ENCODE measurements at regions not wholly inside any gene's neighbourhood (a gene's known extent, or its start where the extent isn't known, plus 50 kb on each side); places are given as distances from the start of the nearest gene placed in this dataset.

DNA sequence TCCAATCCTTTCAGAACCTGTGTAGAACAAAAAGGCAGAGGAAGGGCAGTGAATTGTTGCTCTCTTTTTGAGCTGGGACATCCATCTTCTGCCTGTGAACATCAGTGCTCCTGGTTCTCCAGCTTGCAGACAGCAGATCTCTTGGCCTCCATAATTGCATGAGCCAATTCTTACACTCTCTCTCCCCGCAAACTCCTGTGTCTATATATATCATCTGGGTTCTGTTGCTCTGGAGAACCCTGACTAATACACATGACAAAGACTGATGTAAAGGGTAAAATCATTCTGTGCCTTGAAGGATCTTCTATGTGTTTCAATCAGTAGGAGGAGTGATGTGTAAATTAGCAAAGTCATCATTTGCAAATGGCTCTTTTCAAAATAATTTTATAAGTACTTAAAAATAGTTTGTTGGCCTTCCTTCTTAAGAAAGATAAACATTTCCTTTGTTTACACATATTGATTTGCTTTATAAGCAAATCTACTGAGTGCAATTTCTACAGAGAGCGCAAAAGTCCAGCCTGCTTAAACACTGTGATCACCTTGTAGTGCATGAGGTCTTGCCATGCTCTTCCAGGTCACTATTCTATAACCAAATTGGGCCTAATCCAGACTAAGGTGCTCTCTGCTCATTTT lies 154.9 kb upstream of the ANKRD28 start:
- no peak for DNase-seq

GRCh38 chr3:15953841-15954240 lies 156.1 kb upstream of the ANKRD28 start:
- DNase-seq, result no peak

GRCh38 chr3:15955968-15956367 lies 158.2 kb upstream of the ANKRD28 start:
- no peak for DNase-seq

- DNase-seq, result no peak
Measured at GRCh38 chr3:15958692-15959433, 161.1 kb upstream of the ANKRD28 start.

- no peak for DNase-seq
Measured at GRCh38 chr3:15959434-15959811, 161.6 kb upstream of the ANKRD28 start.

DNA sequence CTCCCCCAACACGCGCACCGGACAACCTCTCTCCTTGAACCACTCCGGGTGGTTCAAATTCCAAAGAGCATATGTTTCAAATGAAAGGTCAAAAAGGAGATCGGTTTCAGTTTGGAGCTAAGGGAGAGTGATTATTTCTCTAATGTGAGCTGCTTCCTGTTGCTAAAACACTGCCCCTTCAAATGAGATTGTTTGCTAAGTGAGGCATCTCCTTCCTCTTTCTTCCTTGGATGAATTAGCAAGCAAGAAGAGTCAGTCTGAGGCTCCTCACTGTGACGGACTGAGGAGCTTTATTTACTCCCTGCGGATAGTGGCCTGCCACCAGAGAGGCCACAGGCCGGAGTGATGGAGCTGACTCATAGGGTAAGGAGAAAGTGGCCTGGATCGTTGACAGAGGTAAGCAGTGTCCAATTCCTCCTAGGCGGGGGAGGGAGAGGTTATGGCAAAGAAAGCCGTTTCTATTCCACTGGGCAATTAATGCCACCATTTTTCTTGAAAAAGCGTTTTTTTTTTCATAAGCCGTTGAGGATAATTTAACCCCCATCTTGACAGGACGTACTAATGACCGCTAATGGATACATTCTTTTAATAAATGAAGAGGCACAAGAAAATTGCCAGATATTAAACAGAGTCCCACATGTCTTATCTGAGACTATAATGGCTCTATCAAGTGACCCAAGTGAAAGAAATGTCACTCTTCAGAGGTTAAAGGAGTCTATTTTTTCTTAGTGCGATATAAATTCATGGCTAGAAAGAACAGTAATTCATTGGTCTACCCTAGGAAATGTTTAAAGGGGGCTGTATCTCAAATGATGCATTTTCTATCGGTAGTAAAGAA lies 167.0 kb upstream of the ANKRD28 start:
- no peak for DNase-seq

- DNase-seq, result no peak
Measured at GRCh38 chr3:15967577-15967976, 169.8 kb upstream of the ANKRD28 start.

DNA sequence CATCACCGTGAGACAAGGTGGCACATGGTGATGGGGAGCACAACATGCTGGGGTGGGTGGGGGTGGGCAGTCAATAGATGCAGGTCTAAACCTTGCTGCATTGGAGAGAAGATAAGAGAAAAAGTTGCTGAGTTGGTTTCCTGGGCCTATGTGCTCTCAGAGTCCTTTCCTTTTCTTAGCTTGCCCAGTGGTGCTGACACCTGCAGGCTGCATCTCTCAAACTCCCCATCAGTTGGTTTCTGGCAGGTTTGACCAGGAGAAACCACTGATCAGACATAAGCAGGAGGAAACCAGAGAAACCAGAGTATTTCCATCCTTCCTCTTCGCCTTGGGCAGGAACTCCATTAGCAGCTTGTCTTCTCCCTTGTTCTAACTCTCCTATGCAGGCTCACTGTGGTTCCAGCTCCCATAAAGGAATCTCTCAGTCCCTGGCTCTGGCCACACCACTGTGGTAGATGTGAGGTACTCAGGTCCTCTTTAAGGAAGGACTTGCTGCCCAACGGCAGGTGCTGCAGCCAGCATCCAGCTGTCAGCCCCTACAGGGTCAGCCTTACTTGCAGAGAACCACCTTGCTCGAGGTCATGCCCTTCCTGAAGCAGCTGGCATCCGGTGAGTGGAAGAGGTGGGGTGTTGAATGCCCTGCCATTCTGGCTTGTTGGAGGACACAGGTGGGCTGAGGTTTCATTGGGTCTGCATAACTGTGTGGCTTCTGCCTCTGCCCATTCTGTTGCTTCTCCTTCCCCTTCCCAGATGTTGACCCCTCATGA lies 172.3 kb upstream of the ANKRD28 start:
- no peak for DNase-seq

DNA sequence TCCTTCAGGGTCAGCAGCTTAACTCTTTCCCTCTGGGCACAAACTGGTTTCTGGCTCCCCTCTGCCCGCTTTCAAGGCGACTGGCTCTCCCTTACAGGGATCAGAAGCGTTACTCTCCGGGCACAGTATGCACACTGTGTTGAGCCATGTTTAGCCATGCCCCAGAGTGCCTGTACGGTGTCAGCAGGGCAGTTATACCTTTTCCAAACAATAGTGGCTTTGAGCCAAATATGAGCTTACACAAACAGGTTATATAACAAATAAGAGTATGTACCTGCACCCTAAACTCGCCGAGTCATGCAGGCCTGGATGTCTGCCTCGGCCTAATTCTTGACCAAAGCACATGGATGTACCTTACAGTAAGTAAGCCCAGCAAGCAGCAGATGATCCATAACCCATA lies 175.6 kb upstream of the ANKRD28 start:
- DNase-seq, result no peak

- no peak for DNase-seq
Measured at GRCh38 chr3:15973940-15974339, 176.2 kb upstream of the ANKRD28 start.

GRCh38 chr3:15974647-15975046 lies 176.9 kb upstream of the ANKRD28 start:
- DNase-seq, result no peak

- DNase-seq, result no peak
Measured at GRCh38 chr3:15976524-15976923, 178.7 kb upstream of the ANKRD28 start.

DNA sequence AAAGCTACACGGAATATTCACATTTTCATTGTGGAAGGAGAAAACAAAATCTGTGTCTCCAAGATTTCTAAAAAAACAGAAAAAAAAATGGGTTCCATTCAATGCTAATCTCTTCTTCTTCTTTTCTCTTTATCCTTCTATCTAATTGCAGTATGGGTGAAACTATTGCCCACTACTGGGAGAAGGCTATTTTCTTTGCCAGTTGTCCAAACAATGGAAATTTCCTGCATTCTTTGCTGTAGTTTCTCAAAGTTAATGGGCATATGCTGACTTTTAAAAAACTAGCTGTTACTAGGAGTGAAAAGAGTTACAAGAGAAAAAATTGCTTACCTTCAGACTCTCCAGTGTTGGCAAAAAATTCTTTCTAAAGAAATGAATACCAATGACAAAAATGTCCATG lies 179.3 kb upstream of the ANKRD28 start:
- no peak for DNase-seq

- DNase-seq, result no peak
Measured at GRCh38 chr3:15977598-15978232, 179.9 kb upstream of the ANKRD28 start.

GRCh38 chr3:15978801-15979200 lies 181.0 kb upstream of the ANKRD28 start:
- no peak for DNase-seq

DNA sequence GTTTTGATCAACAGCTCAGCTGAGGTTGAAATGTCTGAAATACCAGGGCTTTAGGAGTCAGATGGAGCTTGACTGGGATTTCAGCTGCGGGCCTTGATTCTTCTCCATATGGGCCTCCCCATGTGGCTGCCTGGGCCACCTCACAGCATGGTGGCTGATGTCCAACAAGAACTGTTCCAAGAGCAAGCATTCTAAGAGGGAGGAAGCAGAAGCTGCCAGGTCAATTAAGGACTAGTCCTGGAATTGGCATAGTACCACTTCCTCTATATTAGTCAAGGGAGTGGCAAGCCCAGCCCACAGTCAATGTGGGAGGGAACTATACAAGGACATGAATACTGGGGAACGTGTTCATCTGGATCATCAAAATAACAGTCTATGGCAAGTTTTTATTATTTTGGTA lies 181.7 kb upstream of the ANKRD28 start:
- no peak for DNase-seq

DNA sequence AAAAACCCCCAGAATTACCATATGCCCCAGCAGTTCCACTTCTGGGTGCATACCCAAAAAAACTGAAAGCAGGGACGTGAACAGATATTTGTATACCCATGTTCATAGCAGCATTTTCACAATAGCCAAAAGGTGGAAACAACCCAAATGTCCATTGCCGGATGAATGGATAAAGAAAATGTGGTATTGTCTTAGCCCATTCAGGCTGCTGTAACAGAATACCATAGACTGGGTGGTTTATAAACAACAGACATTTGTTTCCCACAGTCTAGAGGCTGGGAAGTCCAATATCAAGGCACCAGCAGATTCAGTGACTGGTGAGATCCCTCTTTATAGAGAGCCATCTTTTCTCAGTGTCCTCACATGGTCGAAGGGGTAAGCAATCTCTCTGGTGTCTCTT lies 182.1 kb upstream of the ANKRD28 start:
- DNase-seq, result no peak

- DNase-seq, result no peak
Measured at GRCh38 chr3:15982243-15982642, 184.5 kb upstream of the ANKRD28 start.

- DNase-seq, result no peak
Measured at GRCh38 chr3:15982667-15983196, 185.0 kb upstream of the ANKRD28 start.

GRCh38 chr3:15983232-15983631 lies 185.5 kb upstream of the ANKRD28 start:
- DNase-seq, result no peak

DNA sequence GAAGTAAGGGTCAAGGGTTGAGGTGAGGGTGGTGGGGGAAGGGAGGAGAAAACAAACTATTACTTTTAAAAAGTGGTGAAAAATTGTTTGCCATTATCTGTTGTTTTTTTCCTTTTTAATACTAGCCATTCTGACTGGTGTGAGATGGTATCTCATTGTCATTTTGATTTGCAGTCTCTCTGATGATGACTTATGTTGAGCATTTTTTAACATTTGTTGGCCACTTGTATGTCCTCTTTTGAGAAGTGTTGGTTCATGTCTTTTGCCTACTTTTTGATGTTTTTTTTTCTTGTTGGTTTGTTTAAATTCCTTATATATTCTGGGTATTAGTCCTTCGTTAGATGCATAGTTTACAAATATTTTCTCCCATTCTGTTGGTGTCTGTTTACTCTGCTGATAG lies 185.9 kb upstream of the ANKRD28 start:
- DNase-seq, result no peak

DNA sequence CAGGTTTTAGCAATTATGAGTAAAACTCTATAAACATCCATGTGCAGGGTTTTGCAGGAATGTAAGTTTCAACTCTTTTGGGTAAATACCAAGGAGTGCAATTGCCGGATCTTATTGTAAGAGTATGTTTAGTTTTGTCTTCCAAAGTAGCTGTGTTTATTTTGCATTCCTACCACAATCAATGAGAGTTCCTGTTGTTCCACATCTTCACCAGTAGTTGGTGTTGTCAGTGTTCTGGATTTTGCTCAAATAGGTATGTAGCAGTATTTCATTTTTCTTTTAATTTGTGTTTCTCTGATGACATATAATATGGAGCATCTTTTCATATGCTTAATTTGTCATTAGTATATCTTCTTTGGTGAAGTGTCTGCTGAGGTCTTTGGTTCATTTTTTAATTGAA lies 185.1 kb upstream of the GALNT15 start:
- DNase-seq, result no peak
